ENCODE measurements at regions not wholly inside any gene's neighbourhood (a gene's known extent, or its start where the extent isn't known, plus 50 kb on each side); places are given as distances from the start of the nearest gene placed in this dataset.

GRCh38 chr5:28984639-28985038, 1946.3 kb upstream of the CDH9 start:
- no peaks in the 10 kb centered on the region for H3K36me3 ChIP-seq
- no peaks in the 10 kb centered on the region for H3K27me3 ChIP-seq (ENCODE audit: low read depth)
- TF ChIP-seq CTCF (IDR thresholded peaks at IDR 0.05): no peak
- DNase-seq (no peak), ATAC-seq (no peak)
- intact Hi-C loops (cut with DNase I): no loop called here
- H3K4me3 ChIP-seq: no peak overlapping the region
- H3K27ac ChIP-seq: no peak overlapping the region
- peaks cover 9% of the 10 kb centered on the region for H3K9me3 ChIP-seq
- H3K4me1 ChIP-seq: no peaks in the 10 kb centered on the region

GRCh38 chr5:28975508-28975907, 1937.1 kb upstream of the CDH9 start:
- TF ChIP-seq CTCF (IDR thresholded peaks at IDR 0.05): no peak
- no peak overlapping the region for H3K4me3 ChIP-seq
- intact Hi-C loops (cut with DNase I): no loop called here

GRCh38 chr5:28967848-28968247, 1929.5 kb upstream of the CDH9 start:
- no peak for DNase-seq
- intact Hi-C loops (cut with DNase I): no loop called here

More at GRCh38 chr5:28975508-28975907, 1937.1 kb upstream of the CDH9 start:
- no peaks in the 10 kb centered on the region for H3K9me3 ChIP-seq
- H3K27me3 ChIP-seq (ENCODE audit: low read depth): no peaks in the 10 kb centered on the region
- H3K4me1 ChIP-seq: no peaks in the 10 kb centered on the region
- ATAC-seq: no peak
- no peak overlapping the region for H3K27ac ChIP-seq
- H3K36me3 ChIP-seq: no peaks in the 10 kb centered on the region
- DNase-seq: no peak

GRCh38 chr5:28961816-28962215, 1923.4 kb upstream of the CDH9 start:
- no peak for TF ChIP-seq CTCF (IDR thresholded peaks at IDR 0.05)

More at GRCh38 chr5:28967848-28968247, 1929.5 kb upstream of the CDH9 start:
- ATAC-seq: no peak
- no peak for TF ChIP-seq CTCF (IDR thresholded peaks at IDR 0.05)
- H3K27me3 ChIP-seq (ENCODE audit: low read depth): no peaks in the 10 kb centered on the region
- H3K4me3 ChIP-seq: no peak overlapping the region
- no peaks in the 10 kb centered on the region for H3K4me1 ChIP-seq
- no peak overlapping the region for H3K27ac ChIP-seq
- no peaks in the 10 kb centered on the region for H3K9me3 ChIP-seq
- no peaks in the 10 kb centered on the region for H3K36me3 ChIP-seq

GRCh38 chr5:28958581-28958980, 1920.2 kb upstream of the CDH9 start:
- H3K27ac ChIP-seq: no peak overlapping the region
- intact Hi-C loops (cut with DNase I): no loop called here
- DNase-seq (no peak), ATAC-seq (no peak)
- no peaks in the 10 kb centered on the region for H3K36me3 ChIP-seq
- no peak for TF ChIP-seq CTCF (IDR thresholded peaks at IDR 0.05)
- H3K4me1 ChIP-seq: no peaks in the 10 kb centered on the region
- H3K27me3 ChIP-seq (ENCODE audit: low read depth): no peaks in the 10 kb centered on the region
- no peak overlapping the region for H3K4me3 ChIP-seq
- H3K9me3 ChIP-seq: no peaks in the 10 kb centered on the region

More at GRCh38 chr5:28961816-28962215, 1923.4 kb upstream of the CDH9 start:
- H3K27ac ChIP-seq: no peak overlapping the region
- no peaks in the 10 kb centered on the region for H3K27me3 ChIP-seq (ENCODE audit: low read depth)
- DNase-seq (no peak), ATAC-seq (no peak)
- intact Hi-C loops (cut with DNase I): no loop called here
- H3K4me1 ChIP-seq: no peaks in the 10 kb centered on the region
- no peaks in the 10 kb centered on the region for H3K9me3 ChIP-seq
- no peak overlapping the region for H3K4me3 ChIP-seq
- no peaks in the 10 kb centered on the region for H3K36me3 ChIP-seq

- H3K9me3 ChIP-seq: no peaks in the 10 kb centered on the region
- DNase-seq (no peak), ATAC-seq (no peak)
- H3K36me3 ChIP-seq: no peaks in the 10 kb centered on the region
- intact Hi-C loops (cut with DNase I): no loop called here
- no peak overlapping the region for H3K4me3 ChIP-seq
- no peak overlapping the region for H3K27ac ChIP-seq
- no peaks in the 10 kb centered on the region for H3K27me3 ChIP-seq (ENCODE audit: low read depth)
- TF ChIP-seq CTCF (IDR thresholded peaks at IDR 0.05): no peak
- no peaks in the 10 kb centered on the region for H3K4me1 ChIP-seq
These were observed 1919.1 kb upstream of the CDH9 start for GRCh38 chr5:28957450-28957849.
